GM12878 (cell line): ENCODE measurements at regions not wholly inside any gene's neighbourhood (a gene's known extent, or its start where the extent isn't known, plus 50 kb on each side); places are given as distances from the start of the nearest gene placed in this dataset.

Source experiments
- ATAC-seq: fragments of 200-7000 bp; cut with Tn5 transposase; 3 replicates; pipeline ENCODE4 v1.9.1; 2020; ENCODE audit warnings: mild to moderate bottlenecking, moderate library complexity
- BruUV-seq: library from RNA; stranded (reverse); fragments of 400-500 nt; replicated peaks from 2 replicates; lab custom pipeline; 2021; lab: Mats Ljungman, UMichigan
- CTCF ChIA-PET: fragments of 300-600 bp; sonication (Branson Sonifier 250); formaldehyde crosslinking; extraction: SDS; loops from one replicate; lab custom pipeline; 2021; ENCODE audit warnings: inconsistent platforms; lab: Yijun Ruan, JAX
- POLR2A ChIA-PET: fragments of 350-600 bp; formaldehyde crosslinking; extraction: SDS; loops from one replicate; lab custom pipeline; 2021; ENCODE audit warnings: inconsistent platforms; lab: Charles Lee
- RAD21 ChIA-PET: fragments of 300-600 bp; sonication (Branson Sonifier 250); formaldehyde crosslinking; loops from one replicate; lab custom pipeline; 2023; ENCODE audit warnings: antibody characterized with exemption; ENCODE audit not compliant: unreplicated experiment; lab: Charles Lee
- SMC1A ChIA-PET: fragments of 300-600 bp; sonication (Branson Sonifier 250); formaldehyde crosslinking; loops from one replicate; lab custom pipeline; 2023; ENCODE audit not compliant: unreplicated experiment, uncharacterized antibody; lab: Charles Lee
- DNase-seq: peaks from one replicate; pipeline ENCODE4 v3.0.0-alpha.2; 2011; ENCODE audit warnings: low read depth, low spot score
- FAIRE-seq: peaks from 3 replicates; lab custom pipeline; 2011; peaks lifted over from hg19 to GRCh38; lab: Jason Lieb, UNC
- H2AFZ ChIP-seq: 2 replicates; pipeline ENCODE4 v1.6.0; 2011; ENCODE audit warnings: low read depth, low read length, control low read depth; ENCODE audit not compliant: control insufficient read depth
- H3K27ac ChIP-seq: 2 replicates; pipeline ENCODE4 v1.5.1; 2011; ENCODE audit warnings: control low read depth; ENCODE audit not compliant: control insufficient read depth, insufficient read depth
- H3K27me3 ChIP-seq, 2 experiments: replicated peaks in 1 of 2; 2 replicates each; pipeline versions ENCODE4 v1.6.0 to v1.6.1; 2011; ENCODE audit warnings: low read length in 1 of 2; ENCODE audit not compliant: control insufficient read depth in 2 of 2, insufficient read depth in 2 of 2
- H3K36me3 ChIP-seq, 2 experiments: 2 replicates each; pipeline ENCODE4 v1.5.1; 2011; ENCODE audit warnings: low read length in 1 of 2; ENCODE audit not compliant: control insufficient read depth in 2 of 2, insufficient read depth in 2 of 2
- H3K4me1 ChIP-seq: 2 replicates; pipeline ENCODE4 v1.6.1; 2011; ENCODE audit warnings: mild to moderate bottlenecking, low read length, moderate library complexity, mixed read lengths; ENCODE audit not compliant: control insufficient read depth, insufficient read depth
- H3K4me2 ChIP-seq: 2 replicates; pipeline ENCODE4 v1.6.0; 2011; ENCODE audit warnings: control low read depth; ENCODE audit not compliant: control insufficient read depth, insufficient read depth
- H3K4me3 ChIP-seq: fragments of 200-600 bp; sonication (generic); 2 replicates; pipeline ENCODE4 v1.5.1; 2016
- H3K79me2 ChIP-seq: 2 replicates; pipeline ENCODE4 v1.6.0; 2011; ENCODE audit warnings: low read length; ENCODE audit not compliant: control insufficient read depth, insufficient read depth
- H3K9ac ChIP-seq: 2 replicates; pipeline ENCODE4 v1.8.0; 2011; ENCODE audit warnings: low read length, control low read depth, mixed read lengths; ENCODE audit not compliant: control insufficient read depth, insufficient read depth
- H3K9me3 ChIP-seq: replicated peaks from 3 replicates; pipeline ENCODE4 v1.5.1; 2011; ENCODE audit warnings: mild to moderate bottlenecking, low read length; ENCODE audit not compliant: control insufficient read depth, insufficient read depth
- H4K20me1 ChIP-seq: 2 replicates; pipeline ENCODE4 v1.6.0; 2011; ENCODE audit not compliant: control insufficient read depth, insufficient read depth
- CHD4 ChIP-seq: fragments of 200-600 bp; sonication (generic); IDR thresholded peaks from 2 replicates; pipeline ENCODE4 v1.6.1; 2016; ENCODE audit warnings: mild to moderate bottlenecking
- FOXK2 ChIP-seq: fragments of 450-650 bp; IDR thresholded peaks from 2 replicates; pipeline ENCODE4 v1.6.1; 2017; ENCODE audit warnings: mild to moderate bottlenecking, moderate library complexity
- FOXM1 ChIP-seq: IDR thresholded peaks from 2 replicates; pipeline ENCODE4 v1.6.1; 2012; ENCODE audit warnings: low read depth, mild to moderate bottlenecking, inconsistent platforms, low read length, moderate library complexity
- JUNB ChIP-seq: IDR thresholded peaks from 2 replicates; pipeline ENCODE4 v1.6.1; 2016; ENCODE audit warnings: antibody characterized with exemption, mild to moderate bottlenecking
- KAT2A ChIP-seq: conservative IDR thresholded peaks from 2 replicates; pipeline ENCODE4 v1.6.1; 2011; ENCODE audit warnings: low read depth, low read length; ENCODE audit not compliant: control insufficient read depth
- LARP7 ChIP-seq: fragments of 450-650 bp; IDR thresholded peaks from 2 replicates; pipeline ENCODE4 v1.6.1; 2017; ENCODE audit warnings: mild to moderate bottlenecking
- POU2F2 ChIP-seq: IDR thresholded peaks from 3 replicates; pipeline ENCODE4 v1.6.1; 2011; ENCODE audit warnings: low read depth, mild to moderate bottlenecking, low read length, borderline replicate concordance
- SMAD1 ChIP-seq: fragments of 450-650 bp; IDR thresholded peaks from 2 replicates; pipeline ENCODE4 v1.6.1; 2018; ENCODE audit warnings: mild to moderate bottlenecking, low read depth; ENCODE audit not compliant: partially characterized antibody
- SP1 ChIP-seq: IDR thresholded peaks from one replicate; pipeline ENCODE4 v1.6.1; 2011; ENCODE audit warnings: low read depth, low read length
- SUPT20H ChIP-seq: IDR thresholded peaks from 2 replicates; pipeline ENCODE4 v1.6.1; 2011; ENCODE audit warnings: low read depth, mild to moderate bottlenecking, low read length, moderate library complexity, borderline replicate concordance; ENCODE audit not compliant: control insufficient read depth
- TAF1 ChIP-seq: IDR thresholded peaks from 2 replicates; pipeline ENCODE4 v1.6.1; 2011; ENCODE audit warnings: mild to moderate bottlenecking, low read depth, low read length, borderline replicate concordance
- WGBS: methylation state at CpG from one replicate; pipeline ENCODE4 v1.1.6; 2016; ENCODE audit warnings: low lambda C conversion rate; ENCODE audit not compliant: insufficient replicate concordance, insufficient coverage; ENCODE audit errors: missing lambda C conversion rate; 5-methylcytosine and 5-hydroxymethylcytosine counted together
- in situ Hi-C: fragments of 300-500 bp; cut with MboI; formaldehyde crosslinking; loops from 9 replicates; pipeline ENCODE4 v1.14.3; 2018; ENCODE audit warnings: mixed read lengths
- intact Hi-C: fragments of 100-400 bp; cut with micrococcal nuclease; formaldehyde crosslinking; loops from one replicate; pipeline ENCODE4 v1.14.2; 2022; ENCODE audit not compliant: unreplicated experiment
- TF ChIP-seq, protein P1 (sequence below): fragments of 450-650 bp; IDR thresholded peaks from 2 replicates; pipeline ENCODE4 v1.6.1; 2014; ENCODE audit warnings: mild to moderate bottlenecking
- TF ChIP-seq, protein P2 (sequence below): fragments of 450-650 bp; formaldehyde crosslinking; IDR thresholded peaks from 2 replicates; pipeline ENCODE4 v1.4.0; 2022; ENCODE audit warnings: mild to moderate bottlenecking, moderate library complexity
- TF ChIP-seq, protein P3 (sequence below): fragments of 450-650 bp; IDR thresholded peaks from 2 replicates; pipeline ENCODE4 v1.6.1; 2016; ENCODE audit warnings: mild to moderate bottlenecking
- TF ChIP-seq, protein P4 (sequence below): fragments of 450-650 bp; IDR thresholded peaks from 2 replicates; pipeline ENCODE4 v1.6.1; 2017; ENCODE audit warnings: mild to moderate bottlenecking, low read depth, inconsistent platforms; ENCODE audit not compliant: poor library complexity, severe bottlenecking

DNA sequence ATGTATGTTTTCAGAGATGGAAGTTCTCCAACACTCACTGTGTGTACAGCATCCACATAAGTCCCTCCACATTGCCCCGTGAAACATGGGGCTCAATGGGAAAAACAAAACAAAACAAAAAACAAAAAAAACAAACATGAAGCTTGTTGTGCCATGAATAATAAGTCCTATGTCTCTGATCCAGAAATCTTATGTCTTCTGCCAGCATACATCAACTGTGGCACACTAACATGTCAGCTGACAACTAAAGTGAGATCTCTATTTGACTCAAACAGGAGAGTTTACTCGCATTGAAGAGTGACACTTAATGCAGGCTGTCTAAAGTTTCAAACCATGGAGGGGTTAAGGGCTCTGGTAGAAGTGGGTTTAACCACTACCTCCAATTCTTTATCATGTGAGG lies 180.2 kb upstream of the ROBO1 start (continued):
- TF ChIP-seq, protein P1, sequence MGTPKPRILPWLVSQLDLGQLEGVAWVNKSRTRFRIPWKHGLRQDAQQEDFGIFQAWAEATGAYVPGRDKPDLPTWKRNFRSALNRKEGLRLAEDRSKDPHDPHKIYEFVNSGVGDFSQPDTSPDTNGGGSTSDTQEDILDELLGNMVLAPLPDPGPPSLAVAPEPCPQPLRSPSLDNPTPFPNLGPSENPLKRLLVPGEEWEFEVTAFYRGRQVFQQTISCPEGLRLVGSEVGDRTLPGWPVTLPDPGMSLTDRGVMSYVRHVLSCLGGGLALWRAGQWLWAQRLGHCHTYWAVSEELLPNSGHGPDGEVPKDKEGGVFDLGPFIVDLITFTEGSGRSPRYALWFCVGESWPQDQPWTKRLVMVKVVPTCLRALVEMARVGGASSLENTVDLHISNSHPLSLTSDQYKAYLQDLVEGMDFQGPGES: no peak
- no peak for TF ChIP-seq JUNB
- TF ChIP-seq KAT2A: no peak
- TF ChIP-seq, all 136 proteins: peak for 0

DNA sequence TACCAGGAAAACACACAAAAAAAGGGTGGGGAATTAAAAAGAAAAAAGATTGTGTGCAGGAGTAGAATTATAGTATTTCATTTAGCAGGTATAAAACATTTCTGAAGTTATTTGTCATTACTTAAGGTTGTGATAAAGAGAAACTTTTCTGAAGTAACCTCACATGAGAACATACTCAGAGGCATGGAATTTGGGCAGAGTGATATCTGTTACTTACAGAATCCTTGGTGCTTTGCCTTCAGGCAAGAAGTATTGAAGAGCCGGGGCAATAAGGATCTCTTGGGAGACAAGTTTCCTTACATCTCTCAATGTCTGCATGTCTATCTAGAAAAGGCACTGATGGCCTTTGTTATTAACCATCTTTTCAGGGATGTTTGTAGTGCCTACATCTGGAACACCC lies 179.7 kb upstream of the ROBO1 start:
- RAD21 ChIA-PET: interaction anchor here (0.6 kb wide), 1 partner anchor 9 kb away, joined by 3 read pairs; no protein-coding TSS in a partner anchor
- no TSS peak for BruUV-seq
- POLR2A ChIA-PET: no interaction called here
- Histone ChIP-seq H3K36me3 (no peaks in the 10 kb centered on the region), H3K4me2 (no peak overlapping the region), H3K9me3 (no peaks in the 10 kb centered on the region), H3K79me2 (no peaks in the 10 kb centered on the region), H3K27ac (no peak overlapping the region), H4K20me1 (no peaks in the 10 kb centered on the region), H3K27me3 (no peaks in the 10 kb centered on the region), H2AFZ (no peak overlapping the region), H3K4me1 (no peaks in the 10 kb centered on the region), H3K4me3 (no peak overlapping the region), H3K9ac (no peak overlapping the region)
- CTCF ChIA-PET: no interaction called here
- 47% methylated on average over 1 of the region's 1 CpG for WGBS
- in situ Hi-C loops (no loop called here), intact Hi-C loops (no loop called here)
- TF ChIP-seq SUPT20H (no peak), SP1 (no peak), POU2F2 (no peak), FOXM1 (no peak), SMAD1 (no peak), TAF1 (no peak), JUNB (no peak), FOXK2 (no peak), CHD4 (no peak), LARP7 (no peak)
- TF ChIP-seq, protein P1: no peak
- TF ChIP-seq, protein P2, sequence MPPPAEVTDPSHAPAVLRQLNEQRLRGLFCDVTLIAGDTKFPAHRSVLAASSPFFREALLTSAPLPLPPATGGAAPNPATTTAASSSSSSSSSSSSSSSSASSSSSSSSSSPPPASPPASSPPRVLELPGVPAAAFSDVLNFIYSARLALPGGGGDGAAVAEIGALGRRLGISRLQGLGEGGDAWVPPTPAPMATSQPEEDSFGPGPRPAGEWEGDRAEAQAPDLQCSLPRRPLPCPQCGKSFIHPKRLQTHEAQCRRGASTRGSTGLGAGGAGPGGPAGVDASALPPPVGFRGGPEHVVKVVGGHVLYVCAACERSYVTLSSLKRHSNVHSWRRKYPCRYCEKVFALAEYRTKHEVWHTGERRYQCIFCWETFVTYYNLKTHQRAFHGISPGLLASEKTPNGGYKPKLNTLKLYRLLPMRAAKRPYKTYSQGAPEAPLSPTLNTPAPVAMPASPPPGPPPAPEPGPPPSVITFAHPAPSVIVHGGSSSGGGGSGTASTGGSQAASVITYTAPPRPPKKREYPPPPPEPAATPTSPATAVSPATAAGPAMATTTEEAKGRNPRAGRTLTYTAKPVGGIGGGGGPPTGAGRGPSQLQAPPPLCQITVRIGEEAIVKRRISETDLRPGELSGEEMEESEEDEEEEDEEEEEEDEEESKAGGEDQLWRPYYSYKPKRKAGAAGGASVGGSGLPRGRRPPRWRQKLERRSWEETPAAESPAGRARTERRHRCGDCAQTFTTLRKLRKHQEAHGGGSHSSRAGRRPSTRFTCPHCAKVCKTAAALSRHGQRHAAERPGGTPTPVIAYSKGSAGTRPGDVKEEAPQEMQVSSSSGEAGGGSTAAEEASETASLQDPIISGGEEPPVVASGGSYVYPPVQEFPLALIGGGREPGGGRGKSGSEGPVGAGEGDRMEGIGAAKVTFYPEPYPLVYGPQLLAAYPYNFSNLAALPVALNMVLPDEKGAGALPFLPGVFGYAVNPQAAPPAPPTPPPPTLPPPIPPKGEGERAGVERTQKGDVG (CRISPR knock-in tag): no peak
- TF ChIP-seq, protein P3, sequence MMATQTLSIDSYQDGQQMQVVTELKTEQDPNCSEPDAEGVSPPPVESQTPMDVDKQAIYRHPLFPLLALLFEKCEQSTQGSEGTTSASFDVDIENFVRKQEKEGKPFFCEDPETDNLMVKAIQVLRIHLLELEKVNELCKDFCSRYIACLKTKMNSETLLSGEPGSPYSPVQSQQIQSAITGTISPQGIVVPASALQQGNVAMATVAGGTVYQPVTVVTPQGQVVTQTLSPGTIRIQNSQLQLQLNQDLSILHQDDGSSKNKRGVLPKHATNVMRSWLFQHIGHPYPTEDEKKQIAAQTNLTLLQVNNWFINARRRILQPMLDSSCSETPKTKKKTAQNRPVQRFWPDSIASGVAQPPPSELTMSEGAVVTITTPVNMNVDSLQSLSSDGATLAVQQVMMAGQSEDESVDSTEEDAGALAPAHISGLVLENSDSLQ: no peak
- TF ChIP-seq, protein P4, sequence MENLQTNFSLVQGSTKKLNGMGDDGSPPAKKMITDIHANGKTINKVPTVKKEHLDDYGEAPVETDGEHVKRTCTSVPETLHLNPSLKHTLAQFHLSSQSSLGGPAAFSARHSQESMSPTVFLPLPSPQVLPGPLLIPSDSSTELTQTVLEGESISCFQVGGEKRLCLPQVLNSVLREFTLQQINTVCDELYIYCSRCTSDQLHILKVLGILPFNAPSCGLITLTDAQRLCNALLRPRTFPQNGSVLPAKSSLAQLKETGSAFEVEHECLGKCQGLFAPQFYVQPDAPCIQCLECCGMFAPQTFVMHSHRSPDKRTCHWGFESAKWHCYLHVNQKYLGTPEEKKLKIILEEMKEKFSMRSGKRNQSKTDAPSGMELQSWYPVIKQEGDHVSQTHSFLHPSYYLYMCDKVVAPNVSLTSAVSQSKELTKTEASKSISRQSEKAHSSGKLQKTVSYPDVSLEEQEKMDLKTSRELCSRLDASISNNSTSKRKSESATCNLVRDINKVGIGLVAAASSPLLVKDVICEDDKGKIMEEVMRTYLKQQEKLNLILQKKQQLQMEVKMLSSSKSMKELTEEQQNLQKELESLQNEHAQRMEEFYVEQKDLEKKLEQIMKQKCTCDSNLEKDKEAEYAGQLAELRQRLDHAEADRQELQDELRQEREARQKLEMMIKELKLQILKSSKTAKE: no peak
- FAIRE-seq (no peak), DNase-seq (no peak), ATAC-seq (no peak)
- SMC1A ChIA-PET: no interaction called here
